NCI-H2029 (cell line): ENCODE measurements at regions not wholly inside any gene's neighbourhood (a gene's known extent, or its start where the extent isn't known, plus 50 kb on each side); places are given as distances from the start of the nearest gene placed in this dataset.

Experiments
- DNase-seq: peaks from one replicate; lab custom pipeline; 2025; lab: John Stamatoyannopoulos, UW

- no peak for DNase-seq
These were observed 54.6 kb upstream of the PRDX6 start for GRCh38 chr1:173422456-173422976.

GRCh38 chr1:173423291-173423690 lies 53.8 kb upstream of the PRDX6 start:
- no peak for DNase-seq

GRCh38 chr1:173424143-173424542 lies 53.0 kb upstream of the PRDX6 start:
- no peak for DNase-seq

DNA sequence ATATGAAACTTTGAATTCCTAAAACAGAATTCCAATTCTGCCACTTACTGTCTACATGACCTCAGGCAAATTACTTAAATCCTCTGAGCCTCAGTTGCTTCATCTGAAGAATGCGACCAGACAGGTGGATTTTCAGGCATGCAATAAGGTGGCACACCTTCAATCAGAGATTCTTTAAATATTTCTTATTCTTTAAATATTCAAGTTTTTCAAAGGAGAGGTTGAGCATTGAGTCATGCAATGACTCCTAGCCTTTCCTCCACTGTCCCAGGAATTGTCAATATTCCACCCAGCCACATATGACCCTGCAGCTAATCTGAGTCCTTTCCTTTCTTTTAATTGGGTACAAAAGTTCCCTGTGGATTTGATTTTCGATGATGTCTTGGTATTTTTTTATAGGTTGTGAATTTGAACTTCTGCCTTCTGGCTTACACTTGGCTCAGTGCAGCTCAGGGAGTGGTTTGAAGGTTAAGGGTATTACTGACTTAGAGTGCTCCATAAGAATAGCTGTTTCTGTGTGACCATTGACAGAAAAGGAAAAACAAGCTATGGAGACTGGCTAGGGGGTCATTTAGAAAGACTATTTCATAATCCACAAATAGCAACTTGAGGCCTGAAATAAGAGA lies 52.2 kb upstream of the PRDX6 start:
- no peak for DNase-seq

DNA sequence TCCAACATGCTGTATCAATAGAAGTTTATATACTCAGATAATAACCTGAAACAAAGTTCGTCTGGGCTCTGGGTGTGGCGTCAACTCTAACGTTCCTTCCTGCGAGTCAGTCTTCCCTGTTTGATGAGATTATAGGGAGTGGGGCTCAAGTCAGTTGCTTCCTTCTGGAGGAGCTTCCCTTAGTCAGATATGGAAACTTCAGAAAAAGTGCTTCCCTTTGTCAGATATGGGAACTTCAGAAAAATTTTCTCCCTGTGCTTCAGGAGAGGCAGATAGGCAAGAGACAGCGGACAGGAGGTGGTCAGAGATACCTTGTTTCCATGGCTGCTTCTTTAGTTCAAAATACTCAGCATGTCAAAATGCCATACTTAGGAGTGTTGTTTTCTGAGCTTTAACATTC lies 51.1 kb upstream of the PRDX6 start:
- DNase-seq = no peak

DNA sequence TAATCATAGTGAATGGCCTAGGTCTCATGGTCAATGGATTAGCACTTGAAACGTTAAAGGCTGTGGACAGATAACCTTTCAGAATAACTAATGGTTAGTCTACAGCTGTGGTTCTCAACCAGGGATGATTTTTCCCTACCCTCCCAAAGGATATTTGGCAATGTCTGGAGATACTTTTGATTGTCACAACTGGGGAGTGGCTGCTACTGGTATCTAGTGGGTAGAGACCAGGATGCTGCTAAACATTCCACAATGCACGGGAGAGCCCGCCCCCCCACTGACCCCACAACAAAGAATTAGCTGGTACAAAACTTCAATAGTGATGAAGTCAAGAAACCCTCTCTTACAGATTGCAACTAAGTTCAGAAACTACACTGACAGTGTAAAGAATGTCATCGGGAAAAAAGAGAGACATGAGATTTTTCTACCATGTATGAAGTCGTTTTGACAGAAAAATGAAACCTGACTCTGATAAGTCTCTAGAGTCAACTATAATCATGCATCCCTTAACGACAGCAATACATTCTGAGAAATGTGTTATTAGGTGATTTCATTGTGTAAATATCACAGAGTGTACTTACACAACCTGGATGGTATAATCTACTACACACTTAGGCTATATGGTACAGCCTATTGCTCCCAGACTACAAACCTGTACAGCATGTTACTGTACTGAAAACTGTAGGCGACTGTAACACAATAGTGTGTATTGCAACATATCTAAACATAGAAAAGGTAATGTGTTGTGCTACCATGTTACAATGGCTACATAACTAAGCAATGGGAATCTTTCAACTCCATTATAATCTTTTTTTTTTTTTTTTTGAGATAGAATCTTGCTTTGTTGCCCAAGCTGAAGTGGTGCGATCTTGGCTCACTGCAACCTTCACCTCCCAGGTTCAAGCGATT lies 49.7 kb upstream of the PRDX6 start:
- no peak for DNase-seq
